ENCODE measurements at regions not wholly inside any gene's neighbourhood (a gene's known extent, or its start where the extent isn't known, plus 50 kb on each side); places are given as distances from the start of the nearest gene placed in this dataset.
"Not testable (repeated sequence)": the region's sequence is repeated elsewhere in the genome, so short reads cannot be mapped to it uniquely, and the experiment has no call there.

DNA sequence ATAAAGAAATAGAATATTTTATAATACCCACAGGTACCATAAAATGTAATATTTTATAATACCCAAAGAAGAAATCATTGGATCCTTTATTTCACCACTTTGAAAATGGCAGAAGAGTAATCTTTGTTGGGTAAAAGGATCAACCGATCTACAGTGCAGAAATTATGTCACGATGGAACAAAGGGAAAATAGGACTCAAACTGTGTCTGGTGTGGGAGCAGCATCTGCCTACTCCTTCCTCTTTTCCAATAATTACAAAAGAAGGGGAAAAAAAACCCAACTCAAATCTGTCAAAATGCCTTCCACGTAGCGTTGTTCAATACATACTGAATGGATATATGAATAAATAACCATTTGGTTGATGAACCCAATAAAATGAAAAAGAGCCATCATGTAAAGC is 492.6 kb upstream of the TBL1XR1 start:
- DNase-seq = no peak

DNA sequence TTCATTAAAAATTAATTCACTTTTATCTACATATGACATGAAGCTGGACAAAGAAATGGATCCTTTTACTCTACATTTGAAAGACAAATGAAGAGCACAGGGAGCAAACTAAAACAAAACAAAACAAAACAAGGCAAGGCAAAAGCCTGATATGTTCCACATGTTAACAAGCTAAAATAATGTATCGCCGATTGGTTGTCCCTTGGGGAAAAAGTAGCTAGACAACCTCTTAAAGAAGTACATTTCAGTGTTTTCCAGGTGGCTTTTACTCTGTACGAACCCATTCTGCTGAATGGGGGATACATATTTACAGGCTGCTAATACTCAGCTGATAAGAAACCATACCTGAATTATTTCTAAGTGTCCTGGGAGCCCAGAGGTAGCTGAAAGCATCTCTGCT is 493.0 kb upstream of the TBL1XR1 start:
- no peak for DNase-seq

DNA sequence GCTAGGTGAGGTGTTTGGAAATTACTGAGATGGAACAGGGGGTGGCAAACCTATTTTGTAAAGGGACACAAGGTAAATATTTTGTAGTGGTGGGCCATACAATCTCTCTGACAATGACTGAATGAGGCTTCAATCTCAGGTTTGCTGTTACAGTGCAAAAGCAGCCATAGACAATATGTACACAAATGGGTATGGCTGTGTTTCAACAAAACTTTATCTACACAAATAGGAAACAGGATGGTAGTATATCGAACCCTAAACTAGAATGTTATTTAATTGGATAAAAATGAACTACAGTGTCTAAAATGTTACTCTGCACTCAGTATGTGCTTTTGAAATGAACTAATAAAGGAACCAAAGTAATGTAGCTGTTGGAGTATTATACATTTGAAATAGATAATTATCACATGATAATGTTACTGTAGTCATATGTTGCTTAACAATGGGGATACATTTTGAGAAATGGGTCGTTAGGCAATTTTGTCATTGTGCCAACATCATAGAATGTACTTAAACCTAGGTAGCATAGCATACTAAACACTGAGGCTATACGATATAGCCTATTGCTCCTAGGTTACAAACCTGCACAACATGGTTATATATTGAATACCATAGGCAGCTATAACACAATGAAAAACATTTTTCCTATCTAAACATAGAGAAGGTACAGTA is 495.2 kb upstream of the TBL1XR1 start:
- DNase-seq = no peak

DNA sequence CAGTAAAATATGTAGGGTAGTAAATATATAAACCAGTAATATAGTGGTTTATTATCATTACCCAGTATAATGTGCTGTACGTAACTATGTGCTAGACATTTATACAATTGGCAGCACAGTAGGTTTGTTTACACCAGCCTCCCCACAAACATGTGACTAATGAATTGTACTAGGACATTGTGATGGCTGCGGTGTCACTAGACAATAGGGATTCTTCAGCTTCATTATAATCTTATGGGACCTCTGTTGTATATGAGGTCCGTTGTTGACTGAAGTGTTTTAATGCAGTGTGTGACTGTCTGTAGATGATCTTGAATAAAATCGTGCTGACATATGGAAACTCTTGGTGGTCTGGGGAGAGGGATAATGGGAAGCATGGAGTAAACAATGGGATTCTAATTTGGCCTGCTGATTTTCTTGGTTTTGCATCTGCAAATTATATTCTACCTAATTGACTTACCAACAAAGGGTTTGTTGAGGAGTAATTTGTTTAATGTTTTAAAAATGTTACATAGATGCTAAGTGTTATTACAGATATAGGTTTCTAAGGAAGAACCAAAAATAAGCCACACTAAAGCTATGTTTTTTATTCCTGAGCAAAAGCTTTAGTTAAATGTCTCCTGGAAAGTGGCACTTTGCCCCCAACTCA is 496.5 kb upstream of the TBL1XR1 start:
- DNase-seq = peak in 1 of 2 experiments; percentile 16

DNA sequence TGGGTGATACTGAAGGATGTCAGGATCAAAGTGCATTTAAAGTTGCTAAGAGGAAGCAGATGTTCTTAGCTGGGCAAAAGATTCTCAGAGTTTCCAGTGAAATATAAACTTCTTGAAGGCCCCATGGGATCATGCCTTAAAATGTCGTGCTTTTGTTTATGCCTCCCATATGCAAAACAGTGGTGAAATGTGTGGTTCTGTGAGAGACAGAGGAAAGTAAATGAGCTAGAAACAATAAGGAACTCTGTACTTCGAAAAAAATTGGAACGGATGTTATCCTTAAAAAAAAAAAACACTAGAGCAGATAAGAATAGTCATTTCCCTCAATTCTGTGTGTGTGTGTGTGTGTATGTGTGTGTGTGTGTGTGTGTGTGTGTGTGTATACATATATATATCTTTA is 497.0 kb upstream of the TBL1XR1 start:
- no peak for DNase-seq

DNA sequence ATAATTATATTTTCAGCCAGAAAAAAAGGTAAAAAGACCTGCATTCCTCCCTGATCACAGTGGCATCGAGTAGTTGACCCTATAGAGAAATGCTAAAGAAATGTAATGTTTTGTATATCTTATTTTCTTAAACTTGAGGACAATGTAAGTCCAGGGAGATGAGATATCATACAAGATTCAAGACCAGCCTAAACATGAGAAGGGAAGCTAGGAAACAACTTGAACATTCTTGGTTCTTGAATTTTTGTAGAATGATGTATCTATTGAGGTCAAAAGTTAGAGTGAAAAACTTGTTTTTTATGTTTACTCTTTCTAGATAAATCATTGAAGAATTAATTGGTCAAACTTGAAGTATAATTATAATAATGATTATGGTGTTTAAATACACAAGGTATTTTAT is 497.7 kb upstream of the TBL1XR1 start:
- no peak for DNase-seq

DNA sequence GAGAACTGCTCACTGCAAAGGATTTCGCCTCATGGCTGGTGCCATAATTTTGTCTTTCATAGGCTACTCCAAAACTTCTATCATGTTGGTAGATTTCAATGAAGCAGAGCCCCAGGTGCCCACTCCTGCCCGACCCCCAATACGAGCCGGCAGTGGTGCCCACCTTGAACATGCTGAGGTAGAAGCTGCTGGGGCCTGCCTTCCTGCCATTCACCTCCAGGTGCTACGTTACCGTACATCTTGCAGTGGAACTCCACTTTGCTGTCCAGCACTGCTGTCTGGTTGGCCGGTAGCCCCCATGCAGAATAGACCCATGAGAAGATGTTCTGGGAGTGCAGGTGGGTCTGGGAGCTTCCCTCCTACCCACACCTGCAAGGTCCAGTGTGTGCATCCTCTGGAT is 502.8 kb upstream of the TBL1XR1 start:
- no peak for DNase-seq

DNA sequence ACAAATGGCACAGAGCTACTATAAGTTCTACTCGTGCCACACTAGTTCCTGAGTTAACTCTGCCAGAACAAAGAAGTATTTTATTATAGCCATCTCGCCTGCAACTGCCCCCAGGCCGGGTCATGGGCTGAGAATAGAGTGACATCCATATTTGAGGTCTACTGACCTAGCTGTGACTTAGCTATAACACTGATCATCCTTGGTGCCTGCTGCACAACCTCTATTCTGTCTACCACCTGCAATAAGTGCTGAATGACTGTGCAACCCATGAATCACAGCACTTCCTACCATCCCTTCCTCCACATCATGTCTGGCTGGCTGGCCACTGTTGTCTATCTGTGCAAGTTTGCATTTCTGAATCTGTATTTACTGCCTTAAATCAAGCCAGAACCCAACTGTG is 506.5 kb upstream of the TBL1XR1 start:
- no peak for DNase-seq

DNA sequence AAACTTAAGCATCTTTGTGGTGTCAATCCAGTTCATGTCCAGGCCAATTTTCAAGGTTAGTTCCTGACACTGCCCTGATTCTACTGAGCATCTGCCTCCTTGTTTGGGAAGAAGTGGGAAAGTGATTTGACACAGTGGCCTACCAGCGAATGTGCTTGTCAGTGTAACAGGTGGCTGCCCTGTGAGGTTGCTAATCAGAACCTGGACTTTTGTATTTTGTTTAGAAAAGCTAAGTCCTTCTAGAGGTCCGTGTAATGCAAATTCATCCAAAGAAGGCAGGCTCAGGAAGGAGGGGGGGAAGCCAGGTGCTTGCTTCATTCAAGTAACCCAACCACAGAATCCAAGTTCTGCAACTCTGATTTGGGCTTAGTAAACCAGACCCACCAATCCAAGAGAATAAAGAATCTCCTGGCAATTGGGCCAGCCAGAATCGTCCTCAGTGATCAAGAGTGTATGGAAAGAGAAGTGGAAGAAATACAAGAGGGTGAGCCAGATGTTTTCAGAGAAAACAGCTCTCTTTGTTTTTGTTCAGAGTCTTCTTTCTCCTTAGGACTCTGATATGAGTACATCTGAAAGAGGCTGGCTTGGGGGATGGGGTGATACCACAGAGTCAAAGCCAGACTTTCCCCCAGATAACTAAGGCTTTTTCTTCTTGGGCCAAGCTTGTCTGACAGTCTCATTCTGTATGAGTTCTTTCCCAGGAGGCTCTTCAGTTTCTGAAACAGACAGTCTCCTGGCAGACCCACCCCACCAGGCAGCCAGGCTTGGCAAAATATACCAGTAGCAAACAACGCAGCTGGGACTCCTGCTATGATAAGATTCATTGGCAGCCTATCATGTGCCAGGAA is 508.9 kb upstream of the TBL1XR1 start:
- DNase-seq = no peak

DNA sequence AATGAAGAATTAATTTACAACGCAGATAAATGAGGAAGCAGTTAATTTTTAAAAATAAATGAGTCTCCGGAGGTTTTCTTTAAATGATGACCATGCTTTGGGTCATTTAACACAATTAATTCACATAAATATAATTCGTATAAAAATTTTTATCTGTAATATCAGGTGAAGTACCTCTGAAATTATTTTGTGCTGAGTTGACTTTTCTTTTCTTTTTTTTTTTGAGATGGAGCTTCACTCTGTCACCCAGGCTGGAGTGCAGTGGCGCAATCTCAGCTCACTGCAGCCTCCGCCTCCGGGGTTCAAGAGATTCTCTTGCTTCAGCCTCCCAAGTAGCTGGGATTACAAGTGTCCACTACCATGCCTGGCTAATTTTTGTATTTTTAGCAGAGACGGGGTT is 512.2 kb upstream of the TBL1XR1 start:
- not testable (repeated sequence) for DNase-seq

DNA sequence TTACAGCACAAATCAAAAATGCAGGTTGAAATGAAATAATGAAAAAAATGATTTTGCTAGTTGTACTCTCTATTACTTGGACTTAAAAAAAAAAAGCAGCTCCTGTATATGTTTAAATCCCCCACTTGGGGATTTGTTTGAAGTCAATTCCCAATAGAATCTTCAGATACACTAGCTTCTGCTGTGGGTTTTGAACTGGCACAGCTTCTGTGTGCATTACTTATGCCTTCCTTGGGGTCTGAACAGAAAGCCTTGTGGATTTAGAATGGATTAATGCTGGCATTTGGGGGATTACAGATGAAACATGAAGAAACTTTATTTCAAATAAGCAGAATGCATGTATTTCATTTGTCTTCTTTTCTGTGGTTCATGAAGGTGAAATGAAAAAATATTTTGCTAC is 513.2 kb upstream of the TBL1XR1 start:
- peak in 1 of 2 experiments; percentile 36 for DNase-seq

DNA sequence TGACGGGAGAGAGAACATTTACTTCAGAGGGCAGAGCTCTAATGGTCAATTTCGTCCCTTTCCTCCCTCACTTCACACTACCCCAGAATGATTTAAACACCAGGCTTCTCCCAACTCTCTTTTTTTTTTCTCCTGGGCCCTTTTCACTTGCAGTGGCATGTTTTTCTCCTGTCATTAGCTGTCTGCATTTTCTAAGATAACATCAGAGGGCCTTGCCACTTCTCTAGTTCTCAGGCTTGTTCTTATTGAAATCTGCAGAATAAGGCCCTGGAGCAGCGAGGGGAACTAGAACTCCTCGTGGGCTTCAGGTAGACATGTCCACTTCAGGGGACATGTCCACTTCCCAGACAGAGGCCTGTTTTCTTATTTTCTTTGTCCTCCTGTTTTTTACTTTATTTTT is 514.4 kb upstream of the TBL1XR1 start:
- no peak for DNase-seq

DNA sequence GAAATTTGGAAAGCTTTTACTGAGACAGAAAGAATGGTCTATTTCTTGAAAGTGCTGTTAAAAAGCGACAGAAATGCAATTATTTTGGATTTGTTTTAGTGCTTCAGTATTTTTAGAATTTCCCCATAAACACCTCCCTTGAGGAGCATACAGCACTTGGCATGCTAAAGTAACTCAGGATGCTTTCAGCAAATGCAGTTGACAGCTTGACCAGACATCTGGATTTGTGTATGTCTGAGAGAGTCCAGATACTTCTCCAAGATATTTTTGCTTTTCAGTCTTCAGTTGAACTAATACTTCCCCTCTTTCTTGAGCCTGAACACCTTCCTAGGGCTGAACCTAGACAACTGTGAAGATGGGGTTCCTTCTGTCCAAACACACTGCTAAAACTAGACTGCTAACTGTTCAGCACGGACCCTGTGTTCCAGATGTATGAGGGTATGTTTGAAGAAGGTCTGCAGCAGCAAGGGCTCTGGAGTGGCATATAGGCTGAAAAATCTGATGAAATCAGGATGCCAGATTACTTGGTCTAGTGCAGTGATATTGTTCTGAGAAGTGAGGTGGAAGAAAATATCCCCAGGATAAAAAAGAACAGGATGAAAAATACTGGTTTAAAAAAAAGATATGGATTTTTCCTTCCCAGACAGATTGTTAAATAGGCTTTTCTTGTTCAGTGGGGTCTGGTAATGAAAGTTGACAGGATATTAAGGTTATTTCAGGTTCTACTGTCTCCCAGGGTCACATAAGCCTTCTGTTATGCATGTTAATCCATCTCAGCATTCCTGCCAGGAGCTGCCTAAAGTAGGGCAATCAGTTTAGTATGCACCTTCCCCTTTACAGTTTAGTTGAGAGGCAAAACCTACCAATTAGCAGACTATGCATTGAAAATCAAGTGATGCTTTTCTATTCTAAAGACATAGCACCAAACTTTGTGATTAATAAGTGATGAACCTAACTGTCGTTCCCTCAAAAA is 516.9 kb upstream of the TBL1XR1 start:
- DNase-seq = peak in 1 of 2 experiments; percentile 24

DNA sequence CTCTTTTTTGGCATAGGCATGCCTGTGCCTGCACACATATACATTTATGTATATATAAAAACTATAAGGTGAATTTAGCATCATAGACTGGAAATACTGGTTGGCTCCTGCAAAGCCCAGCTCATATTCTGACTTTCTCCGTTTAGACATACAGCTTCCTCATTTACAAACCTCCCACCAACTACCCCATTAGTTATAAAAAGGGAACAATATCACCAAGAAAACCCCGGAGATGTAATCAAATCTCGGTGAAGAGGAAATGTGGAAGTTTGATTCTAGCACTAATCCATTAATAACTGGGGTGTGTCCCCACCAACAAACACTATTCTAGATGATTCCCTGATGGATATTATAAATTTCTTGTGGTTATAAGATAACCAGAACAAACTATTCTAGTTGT is 517.7 kb upstream of the TBL1XR1 start:
- DNase-seq = no peak

DNA sequence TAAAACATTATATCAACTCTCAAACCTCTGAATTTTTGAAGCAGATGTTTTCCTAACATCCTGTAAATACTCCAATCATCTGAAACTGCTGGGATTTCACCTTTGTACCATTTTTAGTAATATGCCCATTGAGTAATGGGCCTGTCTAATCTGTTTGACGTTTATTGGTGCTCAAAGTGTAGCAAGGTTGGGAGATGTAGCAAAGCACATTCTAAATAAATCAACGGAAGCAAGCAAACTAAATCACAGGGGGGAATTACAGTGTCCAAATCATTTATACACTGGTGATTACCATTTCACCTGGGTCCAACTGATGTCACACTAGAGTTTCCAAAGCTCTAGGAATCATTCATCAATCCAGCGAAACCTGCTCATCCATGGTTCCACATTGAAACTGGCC is 518.7 kb upstream of the TBL1XR1 start:
- DNase-seq = no peak

DNA sequence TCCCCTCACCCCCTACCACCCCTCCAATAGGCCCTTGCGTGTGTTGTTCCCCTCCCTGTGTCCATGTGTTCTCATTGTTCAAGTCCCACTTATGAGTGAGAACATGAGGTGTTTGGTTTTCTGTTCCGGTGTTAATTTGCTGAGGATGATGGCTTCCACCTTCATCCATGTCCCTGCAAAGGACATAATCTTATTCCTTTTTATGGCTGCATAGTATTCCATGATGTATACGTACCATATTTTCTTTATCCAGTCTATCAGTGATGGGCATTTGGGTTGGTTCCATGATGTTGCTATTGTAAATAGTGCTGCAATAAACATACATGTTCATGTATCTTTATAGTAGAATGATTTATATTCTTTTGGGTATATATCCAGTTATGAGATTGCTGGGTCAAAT is 523.6 kb upstream of the TBL1XR1 start:
- DNase-seq = not testable (repeated sequence)

DNA sequence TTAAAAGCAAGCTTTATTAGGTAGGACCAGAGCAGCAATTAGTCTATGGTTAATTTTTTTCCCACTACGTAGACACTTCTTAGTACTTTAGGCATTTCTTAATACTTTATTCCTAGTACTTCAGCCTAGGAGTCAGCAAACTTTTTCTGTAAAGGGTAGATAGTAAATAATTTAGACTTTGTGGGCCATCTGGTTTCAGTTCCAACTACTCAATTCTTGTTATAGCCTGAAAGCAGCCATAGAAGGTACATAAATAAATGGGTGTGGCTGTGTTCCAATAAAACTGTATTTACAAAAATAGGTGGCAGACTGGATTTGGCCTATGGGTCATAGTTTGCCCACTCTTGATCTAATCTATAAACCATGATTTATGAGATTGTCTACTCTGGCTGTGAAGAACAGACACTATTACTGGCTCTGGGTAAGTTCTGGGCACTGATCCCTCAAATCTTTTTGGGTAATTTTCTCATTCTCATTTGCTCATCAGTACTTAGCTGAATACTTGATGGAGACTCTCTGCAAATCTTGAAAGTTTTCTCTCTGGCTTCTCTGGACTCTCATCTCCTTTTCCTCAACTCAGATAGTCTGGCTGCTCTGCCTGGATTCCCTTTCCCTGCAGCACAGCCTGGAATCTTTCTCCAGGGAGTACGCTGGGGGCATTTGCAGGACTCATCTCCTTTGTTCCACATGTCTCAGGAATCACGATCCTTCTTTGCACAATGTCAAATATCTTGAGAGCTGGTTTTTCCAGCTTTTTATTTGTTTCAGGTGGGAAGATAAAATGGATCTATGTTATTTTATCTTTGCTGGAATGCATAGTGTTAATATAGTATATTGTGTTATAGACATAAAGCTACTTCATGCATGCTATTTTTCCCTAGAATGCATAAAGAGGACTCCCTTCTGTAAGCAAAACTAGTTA is 524.8 kb upstream of the TBL1XR1 start:
- no peak for DNase-seq

DNA sequence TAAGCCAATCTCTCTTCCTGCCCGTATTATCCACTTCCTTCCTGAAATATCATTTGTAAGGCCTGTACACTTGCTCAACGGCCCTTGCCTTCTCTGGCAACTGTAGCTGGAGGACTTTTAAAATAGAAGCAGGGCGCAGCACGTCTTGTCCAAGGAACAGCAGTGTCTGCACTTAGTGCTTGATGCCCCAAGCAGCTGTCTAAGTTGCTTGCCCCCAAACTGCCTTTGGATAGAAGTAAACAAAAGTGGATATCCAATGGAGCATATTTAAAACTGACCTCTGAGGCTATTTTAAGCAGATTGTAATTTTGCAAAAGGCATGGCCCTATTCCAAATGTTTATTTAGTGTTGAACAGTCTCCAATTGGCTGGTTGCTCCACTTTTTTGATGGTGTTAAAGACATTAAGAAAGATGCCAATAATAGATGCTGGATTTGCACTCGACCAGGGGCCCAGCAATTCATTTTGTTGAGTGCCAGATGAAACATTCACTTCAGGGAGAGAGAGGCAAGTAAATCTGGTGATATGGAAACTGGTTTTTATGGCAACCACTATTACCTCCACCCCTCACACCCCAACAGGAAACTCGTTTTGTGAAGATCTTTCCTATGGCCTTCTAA is 526.8 kb upstream of the TBL1XR1 start:
- DNase-seq = no peak

DNA sequence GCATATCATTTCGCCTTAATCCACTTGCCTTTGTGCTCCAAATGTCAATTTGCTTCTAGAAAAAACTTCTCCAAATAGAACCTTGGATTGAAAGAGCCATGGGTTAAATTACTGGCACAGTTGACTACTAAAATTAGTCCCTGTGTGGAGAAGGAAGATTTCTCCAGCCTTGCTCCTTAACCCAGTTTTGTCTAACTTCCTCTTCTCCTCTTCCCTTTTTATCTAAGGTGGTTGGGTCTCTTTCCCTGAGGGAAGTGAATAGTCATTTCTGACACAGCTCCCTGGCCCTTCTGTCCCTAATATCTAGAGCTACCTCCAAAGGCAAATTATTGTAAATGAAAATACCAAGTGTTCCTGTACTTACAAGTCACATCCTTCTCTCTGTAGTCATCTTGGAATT is 527.9 kb upstream of the TBL1XR1 start:
- no peak for DNase-seq

DNA sequence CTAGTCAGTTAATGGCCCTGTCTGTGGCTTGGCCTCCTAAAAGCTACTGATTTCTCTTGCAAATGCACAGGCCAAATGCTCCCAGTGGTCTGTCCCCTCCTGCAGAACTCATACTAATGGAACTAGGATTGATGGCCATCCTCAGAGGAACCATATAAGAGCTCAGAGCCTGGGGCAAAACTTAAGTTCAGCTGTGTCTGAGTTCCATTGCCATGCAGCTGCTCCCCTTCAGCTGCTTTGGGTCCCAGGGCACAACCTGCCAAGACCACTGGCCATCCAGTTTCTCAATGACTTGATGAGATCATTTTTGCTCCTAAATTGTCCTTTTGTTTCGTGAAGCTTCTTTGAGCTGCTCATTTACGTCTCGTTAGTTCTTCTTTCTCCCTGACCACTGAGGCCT is 529.5 kb upstream of the TBL1XR1 start:
- DNase-seq = no peak
